SIG-M5 treated with dmso at 0.1 percent for 504 hours (cell line): ENCODE measurements at regions not wholly inside any gene's neighbourhood (a gene's known extent, or its start where the extent isn't known, plus 50 kb on each side); places are given as distances from the start of the nearest gene placed in this dataset.
A peak's percentile ranks its signal among the peaks of the same experiment; 100 is the strongest.

ENCODE experiments used
- DNase-seq: peaks from one replicate; lab custom pipeline; 2025; ENCODE audit not compliant: unreplicated experiment; lab: John Stamatoyannopoulos, UW

DNA sequence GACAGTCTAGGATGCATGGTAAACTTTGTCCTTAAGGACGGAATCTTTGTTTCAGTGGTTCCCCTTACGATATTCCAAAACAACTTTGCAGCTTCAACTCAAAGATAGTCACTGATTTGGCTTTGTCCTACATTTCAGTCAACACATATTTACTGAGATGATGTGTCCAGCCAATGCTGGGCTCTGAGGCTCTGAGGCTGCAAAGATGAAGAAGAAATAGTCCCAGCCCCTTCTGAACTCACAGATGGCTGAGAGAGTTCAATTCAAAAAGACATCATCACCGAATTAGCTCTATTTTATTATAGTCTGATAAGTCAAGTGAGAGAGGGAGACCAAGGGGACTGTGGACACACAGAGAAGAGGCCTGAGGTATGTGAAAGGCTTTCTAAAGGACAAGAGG is 544.0 kb downstream of the ACTL7B start:
- no peak for DNase-seq

DNA sequence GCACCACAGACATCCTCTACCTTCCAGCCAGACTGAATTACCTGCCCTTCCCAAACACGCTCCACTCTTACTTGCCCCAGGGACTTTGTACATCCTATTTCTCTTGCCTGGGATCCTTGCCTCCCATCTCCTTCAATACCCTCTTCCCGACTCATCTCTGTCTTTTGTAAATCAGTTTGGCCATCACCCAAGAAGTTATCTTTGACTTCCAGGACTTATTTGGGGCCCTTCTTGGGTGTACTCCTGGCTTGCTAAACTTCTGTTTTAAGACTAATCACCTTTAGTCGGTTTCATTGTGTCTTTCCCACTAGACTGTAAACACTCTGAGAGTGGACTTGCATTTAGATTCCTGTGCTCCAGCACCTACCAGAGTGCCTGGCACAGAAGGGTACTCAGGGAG is 545.6 kb downstream of the ACTL7B start:
- DNase-seq, result no peak

GRCh38 chr9:108300306-108301287 is 555.2 kb downstream of the ACTL7B start:
- peak; percentile 55 for DNase-seq

- DNase-seq, result peak; percentile 89
Observed at GRCh38 chr9:108297073-108297472, 558.7 kb downstream of the ACTL7B start.

GRCh38 chr9:108296056-108296455 is 559.7 kb downstream of the ACTL7B start:
- DNase-seq, result no peak

DNA sequence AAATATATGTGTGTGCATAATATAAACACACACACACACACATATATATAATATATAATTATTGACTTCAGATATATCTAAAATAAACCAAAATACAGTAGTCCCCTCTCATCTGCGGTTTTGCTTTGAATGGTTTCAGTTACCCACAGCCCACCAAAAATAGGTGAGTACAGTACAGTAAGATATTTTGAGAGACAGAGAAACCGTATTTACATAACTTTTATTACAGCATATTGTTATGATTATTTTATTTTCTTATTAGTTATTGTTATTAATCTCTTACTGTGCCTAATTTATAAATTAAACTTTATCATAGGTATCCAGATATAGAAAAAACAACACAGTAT is 564.2 kb downstream of the ACTL7B start:
- DNase-seq, result no peak

DNA sequence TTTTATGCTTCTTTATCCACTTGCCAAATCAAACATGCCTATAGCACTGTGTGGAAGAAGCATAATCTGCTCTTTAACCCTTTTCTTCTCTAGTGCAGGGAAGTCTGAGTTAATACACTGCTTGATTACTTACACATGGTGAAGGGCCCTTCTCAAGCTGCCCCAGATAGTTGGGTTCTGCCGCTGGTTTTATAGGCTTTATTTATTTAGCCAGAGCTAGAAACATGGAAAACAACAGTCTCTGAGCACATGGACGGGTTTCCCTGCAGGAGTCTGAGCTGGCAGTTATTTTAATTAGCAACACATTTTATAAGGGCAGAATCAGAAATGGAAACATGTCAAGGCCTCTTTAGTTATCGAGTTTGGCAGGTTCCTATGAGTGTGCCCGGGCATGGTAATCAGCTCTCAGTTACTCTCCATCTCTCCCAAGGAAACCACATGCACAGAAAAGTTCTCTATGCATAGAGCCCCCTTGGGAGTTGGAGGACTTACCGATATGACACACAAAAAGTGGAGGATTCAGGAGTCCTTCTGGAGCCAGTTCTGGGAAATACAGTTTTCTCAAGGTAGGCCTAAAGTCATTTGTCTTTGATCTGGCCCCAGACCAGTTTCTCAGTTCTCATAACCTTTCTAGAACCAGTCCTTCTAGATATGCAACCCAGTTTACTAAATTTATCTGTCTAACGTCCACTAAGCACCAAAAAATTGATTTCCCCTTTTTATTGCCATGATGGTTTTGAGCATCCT is 564.8 kb downstream of the ACTL7B start:
- DNase-seq, result no peak

- no peak for DNase-seq
Observed at GRCh38 chr9:108286638-108287206, 569.1 kb downstream of the ACTL7B start.

- DNase-seq, result no peak
Observed at GRCh38 chr9:108283696-108284095, 572.1 kb downstream of the ACTL7B start.

DNA sequence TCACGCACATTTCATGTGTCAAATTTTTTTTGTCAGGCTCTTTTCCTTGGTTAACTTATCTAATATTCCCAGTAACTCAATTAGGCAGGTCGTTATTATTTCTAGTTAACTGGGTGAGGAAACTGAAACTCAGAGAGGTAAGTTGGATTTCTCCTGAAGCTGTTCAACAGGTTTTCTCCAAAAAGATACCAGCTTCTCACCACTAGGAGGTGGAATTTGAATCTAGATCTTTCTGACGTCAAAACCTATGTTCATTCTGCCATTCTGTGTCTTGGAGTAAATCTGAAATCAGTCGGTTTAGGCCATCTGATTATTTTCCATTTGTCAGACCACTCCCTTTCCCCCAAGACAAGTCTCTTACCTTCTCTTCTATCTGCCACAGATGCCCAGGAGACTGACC is 572.9 kb downstream of the ACTL7B start:
- peak; percentile 2 for DNase-seq

DNA sequence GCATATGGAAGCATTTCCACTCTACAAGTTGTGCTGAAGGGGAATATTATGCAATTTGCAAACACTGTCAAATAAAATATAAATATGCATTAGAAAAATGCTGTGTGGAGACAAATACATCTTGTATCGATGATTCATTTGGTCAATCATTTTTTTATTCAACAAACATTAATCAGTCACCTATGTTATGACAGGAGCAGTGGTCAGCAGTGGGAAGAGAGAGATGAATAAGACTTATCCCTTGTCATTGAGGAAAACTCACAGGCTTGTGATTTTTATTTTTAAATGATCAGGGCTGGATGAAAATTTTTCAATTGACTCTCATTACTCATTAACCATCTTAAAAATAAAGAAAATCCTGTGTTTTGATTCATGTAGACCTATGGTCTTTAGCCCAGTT is 574.1 kb downstream of the ACTL7B start:
- DNase-seq, result no peak

DNA sequence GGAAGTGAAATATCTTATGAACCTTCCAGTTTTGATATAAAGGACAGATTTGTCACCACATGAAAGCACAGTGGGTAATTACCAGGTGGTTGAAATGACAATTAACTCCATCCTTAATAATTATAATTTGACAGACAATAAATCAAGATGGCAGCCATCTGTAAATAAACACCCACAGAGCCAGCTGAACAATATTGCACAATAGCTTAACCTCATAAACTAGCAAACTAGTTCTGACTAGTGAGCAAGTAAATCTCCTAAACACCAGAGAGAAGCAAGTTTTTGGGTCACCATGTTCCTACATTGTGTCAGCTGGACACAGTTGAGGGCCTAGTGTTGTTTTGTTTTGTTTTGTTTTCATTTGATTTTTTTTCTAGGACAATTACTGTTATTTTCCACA is 577.4 kb downstream of the ACTL7B start:
- no peak for DNase-seq

DNA sequence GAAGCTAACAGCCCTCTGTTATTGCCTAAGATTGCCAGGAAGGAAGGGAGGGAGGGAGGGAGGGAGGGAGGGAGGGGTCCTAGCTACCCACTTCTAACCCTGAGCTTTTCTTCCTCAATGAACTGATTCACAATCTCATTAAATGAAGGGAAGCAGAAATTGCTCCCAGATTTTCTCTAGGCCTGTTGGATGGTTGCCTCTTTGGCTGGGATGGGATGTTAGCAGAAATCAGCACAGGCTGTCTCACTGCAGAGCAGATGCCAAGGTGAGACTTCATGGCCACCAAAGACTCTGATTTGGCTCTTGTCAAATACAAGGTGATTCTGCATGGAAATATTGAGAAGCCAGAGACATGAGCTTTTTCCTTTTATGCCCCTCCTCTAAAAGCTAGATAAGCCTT is 578.6 kb downstream of the ACTL7B start:
- DNase-seq, result no peak

GRCh38 chr9:108275906-108276305 is 579.9 kb downstream of the ACTL7B start:
- DNase-seq, result no peak

- DNase-seq, result no peak
Observed at GRCh38 chr9:108274971-108275370, 580.8 kb downstream of the ACTL7B start.

GRCh38 chr9:108273988-108274387 is 581.8 kb downstream of the ACTL7B start:
- no peak for DNase-seq

DNA sequence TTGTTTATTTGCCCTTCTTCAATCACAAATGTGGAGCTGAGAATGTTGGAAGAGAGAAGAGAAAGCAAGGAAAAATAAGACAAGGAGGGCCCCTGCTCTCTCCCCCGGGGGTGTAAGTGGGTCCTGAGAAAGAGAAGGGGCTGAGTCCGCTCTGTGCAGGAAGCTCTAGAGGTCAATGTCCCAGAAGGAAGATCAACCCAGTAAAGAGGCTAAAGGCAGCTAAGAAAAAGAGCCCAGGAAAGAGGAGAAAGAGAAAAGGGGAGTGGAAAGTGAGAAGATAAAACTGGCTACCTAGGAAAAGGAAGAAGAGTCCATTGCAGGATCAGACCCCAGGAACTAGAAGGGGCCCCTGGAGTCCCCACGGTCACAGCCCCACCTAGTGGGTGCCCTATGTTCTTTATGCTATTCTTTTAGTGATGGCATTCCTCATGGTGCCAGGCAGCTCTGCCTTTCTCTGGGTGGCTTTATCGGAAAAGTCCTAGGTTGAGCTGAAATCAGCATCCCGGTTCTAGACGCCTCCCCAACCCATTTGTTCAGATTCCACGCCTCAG is 583.4 kb downstream of the ACTL7B start:
- DNase-seq, result peak; percentile 57

GRCh38 chr9:108271646-108272348 is 584.0 kb downstream of the ACTL7B start:
- DNase-seq, result peak; percentile 12

- no peak for DNase-seq
Observed at GRCh38 chr9:108271236-108271635, 584.5 kb downstream of the ACTL7B start.

DNA sequence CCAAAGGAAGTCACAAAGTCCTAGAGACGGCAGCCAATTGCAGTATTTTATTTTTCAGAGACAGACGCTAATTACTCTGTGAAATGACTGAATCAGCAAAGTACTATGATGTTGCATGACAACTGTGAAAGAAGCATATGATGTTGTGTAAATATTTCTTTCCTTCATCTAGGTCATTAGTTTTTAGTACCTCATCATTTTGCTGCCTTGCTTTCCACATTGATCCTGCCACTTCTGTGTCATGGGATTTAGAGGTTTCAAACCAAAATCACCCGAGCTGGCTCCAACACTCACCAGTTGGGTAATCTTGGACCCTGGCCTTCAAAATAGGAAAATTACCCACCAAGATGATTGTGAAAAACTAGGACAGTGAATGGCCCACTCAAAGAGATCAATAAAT is 585.2 kb downstream of the ACTL7B start:
- DNase-seq, result no peak

DNA sequence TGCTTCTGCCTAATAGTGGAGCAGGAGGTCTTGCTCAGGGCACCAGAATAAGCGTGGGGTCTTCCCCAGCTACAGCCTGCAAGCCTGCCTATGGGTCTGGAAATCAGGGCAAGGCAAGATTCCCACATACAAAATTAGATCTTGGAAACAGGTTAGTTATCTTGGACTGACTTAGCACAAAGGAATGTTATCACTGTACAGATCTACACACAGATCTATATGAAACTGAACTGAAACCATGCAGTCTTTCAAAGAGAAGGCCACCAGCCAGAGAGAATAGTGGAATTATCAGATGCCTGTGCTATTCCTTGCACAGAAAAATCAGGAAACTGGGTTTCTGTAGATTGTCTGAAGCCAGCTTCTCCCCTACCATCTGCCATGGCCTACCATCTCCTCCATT is 585.7 kb downstream of the ACTL7B start:
- peak; percentile 27 for DNase-seq
